ENCODE measurements at regions not wholly inside any gene's neighbourhood (a gene's known extent, or its start where the extent isn't known, plus 50 kb on each side); places are given as distances from the start of the nearest gene placed in this dataset.

GRCh38 chr16:52634104-52634503 is 87.2 kb upstream of the TOX3 start:
- DNase-seq (ENCODE audit: low read depth) = no peak
- TF ChIP-seq CTCF (IDR thresholded peaks at IDR 0.05; ENCODE audit: insufficient read depth, low read length) = no peak
- H3K4me3 ChIP-seq (ENCODE audit: low read depth, low read length) = no peak overlapping the region

DNA sequence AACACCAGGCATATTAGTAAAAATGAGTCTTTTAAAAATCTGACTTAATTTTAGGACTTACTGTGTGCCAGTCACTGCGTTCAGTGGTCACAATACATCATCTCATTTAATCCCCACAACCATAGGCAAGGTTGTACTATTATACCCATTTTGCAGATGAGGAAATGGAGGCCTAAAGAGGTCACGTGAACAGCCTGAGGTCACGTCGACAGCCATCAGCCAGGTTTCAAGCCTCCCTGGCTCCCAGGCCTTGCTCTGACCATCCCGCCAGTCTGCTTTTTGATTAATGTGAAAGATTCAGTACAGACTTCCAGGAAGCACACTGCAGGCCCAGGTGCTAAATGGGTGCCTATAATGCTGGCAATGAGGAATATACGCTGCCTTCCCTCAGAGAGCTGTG is 86.3 kb upstream of the TOX3 start:
- TF ChIP-seq CTCF (IDR thresholded peaks at IDR 0.05; ENCODE audit: insufficient read depth, low read length) = no peak
- H3K4me3 ChIP-seq (ENCODE audit: low read depth, low read length) = no peak overlapping the region
- no peak for DNase-seq (ENCODE audit: low read depth)

GRCh38 chr16:52631711-52632110 is 84.8 kb upstream of the TOX3 start:
- H3K4me3 ChIP-seq (ENCODE audit: low read depth, low read length) = no peak overlapping the region
- no peak for DNase-seq (ENCODE audit: low read depth)
- TF ChIP-seq CTCF (IDR thresholded peaks at IDR 0.05; ENCODE audit: insufficient read depth, low read length) = no peak

DNA sequence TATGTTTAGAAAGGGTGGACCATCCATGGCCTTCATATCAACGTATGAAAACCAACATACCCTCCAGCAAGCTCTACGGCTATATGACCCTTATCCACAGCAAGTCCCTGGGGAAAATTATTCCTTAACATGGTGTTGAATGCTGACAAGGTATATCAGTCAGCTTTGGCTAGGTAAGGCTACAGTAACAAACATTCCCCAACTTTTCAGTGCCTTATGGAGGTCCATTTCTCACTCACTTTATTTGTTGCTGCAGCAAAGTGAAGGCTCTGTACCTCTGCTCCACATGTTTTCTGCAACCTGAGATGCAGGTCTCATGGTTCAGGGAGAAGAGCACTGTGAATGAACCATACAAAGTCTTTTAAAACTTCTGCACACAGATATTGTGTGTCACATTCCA is 83.8 kb upstream of the TOX3 start:
- no peak for DNase-seq (ENCODE audit: low read depth)
- no peak for TF ChIP-seq CTCF (IDR thresholded peaks at IDR 0.05; ENCODE audit: insufficient read depth, low read length)
- H3K4me3 ChIP-seq (ENCODE audit: low read depth, low read length) = no peak overlapping the region

DNA sequence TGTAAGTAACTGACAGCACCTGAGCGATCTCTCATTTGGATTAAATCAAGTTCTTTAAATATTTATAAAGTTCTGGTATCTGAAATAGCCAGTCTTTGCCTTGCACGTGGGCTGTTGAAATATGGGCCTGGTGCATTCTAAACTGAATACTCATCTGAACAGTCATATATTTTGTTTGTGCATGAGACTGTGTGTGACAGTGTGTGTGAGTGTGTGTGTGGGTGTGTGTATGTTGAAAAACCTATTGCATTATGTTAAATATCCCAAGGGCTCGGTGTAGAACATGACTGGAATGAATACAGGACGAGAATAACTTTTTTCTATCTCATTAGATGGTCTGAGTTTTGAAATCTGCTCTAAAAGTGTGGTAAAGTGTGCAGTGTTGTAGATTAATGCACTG is 82.4 kb upstream of the TOX3 start:
- DNase-seq (ENCODE audit: low read depth) = no peak
- no peak overlapping the region for H3K4me3 ChIP-seq (ENCODE audit: low read depth, low read length)
- TF ChIP-seq CTCF (IDR thresholded peaks at IDR 0.05; ENCODE audit: insufficient read depth, low read length) = no peak

DNA sequence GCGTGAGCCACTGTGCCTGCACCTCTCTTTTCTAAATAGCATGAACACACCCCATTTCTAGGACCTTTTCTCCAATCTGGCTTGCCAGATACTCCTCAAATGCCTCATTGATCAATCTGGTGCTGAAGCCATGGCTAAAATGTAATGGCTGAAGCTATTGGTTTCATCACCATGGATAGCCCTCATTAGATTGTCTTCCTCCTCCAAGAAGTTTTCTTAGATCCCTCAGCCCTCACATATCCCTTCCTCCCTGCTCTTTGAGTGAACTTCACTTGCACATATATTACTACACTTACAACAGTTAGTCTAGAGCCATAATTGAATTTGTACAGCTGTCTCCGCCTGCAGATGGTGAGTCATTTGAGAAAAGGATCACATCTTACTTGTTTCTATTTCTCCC is 77.9 kb upstream of the TOX3 start:
- no peak for TF ChIP-seq CTCF (IDR thresholded peaks at IDR 0.05; ENCODE audit: insufficient read depth, low read length)
- H3K4me3 ChIP-seq (ENCODE audit: low read depth, low read length) = no peak overlapping the region
- DNase-seq (ENCODE audit: low read depth) = no peak

DNA sequence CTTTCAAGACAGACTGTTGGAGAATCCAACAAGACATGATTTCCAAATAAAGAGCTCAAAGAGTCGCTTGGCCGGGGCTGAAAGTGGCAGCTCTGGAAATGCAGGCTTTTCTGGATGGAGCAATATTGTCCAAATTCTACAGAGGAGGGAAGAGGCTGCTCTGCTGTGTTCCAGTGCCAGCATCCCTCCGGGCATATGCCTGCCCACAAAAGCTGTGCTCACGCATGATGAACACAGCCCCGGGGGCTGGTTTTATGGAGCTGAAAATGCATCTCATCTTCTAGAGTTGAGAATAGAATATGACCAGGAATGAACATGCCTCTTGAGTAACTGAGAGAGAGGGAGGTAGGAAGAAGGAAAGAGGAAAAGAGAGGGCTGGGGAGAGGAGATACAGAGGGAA is 74.7 kb upstream of the TOX3 start:
- TF ChIP-seq CTCF (IDR thresholded peaks at IDR 0.05; ENCODE audit: insufficient read depth, low read length) = no peak
- no peak overlapping the region for H3K4me3 ChIP-seq (ENCODE audit: low read depth, low read length)
- DNase-seq (ENCODE audit: low read depth) = no peak

Measured in fibroblast of the aortic adventitia (primary cell).